Germinal center (tissue), 1 donor: ENCODE measurements at regions not wholly inside any gene's neighbourhood (a gene's known extent, or its start where the extent isn't known, plus 50 kb on each side); places are given as distances from the start of the nearest gene placed in this dataset.

Source experiments
- DNase-seq: peaks from one replicate; pipeline ENCODE4 v3.0.0; 2012; ENCODE audit warnings: mixed read lengths, low spot score

DNA sequence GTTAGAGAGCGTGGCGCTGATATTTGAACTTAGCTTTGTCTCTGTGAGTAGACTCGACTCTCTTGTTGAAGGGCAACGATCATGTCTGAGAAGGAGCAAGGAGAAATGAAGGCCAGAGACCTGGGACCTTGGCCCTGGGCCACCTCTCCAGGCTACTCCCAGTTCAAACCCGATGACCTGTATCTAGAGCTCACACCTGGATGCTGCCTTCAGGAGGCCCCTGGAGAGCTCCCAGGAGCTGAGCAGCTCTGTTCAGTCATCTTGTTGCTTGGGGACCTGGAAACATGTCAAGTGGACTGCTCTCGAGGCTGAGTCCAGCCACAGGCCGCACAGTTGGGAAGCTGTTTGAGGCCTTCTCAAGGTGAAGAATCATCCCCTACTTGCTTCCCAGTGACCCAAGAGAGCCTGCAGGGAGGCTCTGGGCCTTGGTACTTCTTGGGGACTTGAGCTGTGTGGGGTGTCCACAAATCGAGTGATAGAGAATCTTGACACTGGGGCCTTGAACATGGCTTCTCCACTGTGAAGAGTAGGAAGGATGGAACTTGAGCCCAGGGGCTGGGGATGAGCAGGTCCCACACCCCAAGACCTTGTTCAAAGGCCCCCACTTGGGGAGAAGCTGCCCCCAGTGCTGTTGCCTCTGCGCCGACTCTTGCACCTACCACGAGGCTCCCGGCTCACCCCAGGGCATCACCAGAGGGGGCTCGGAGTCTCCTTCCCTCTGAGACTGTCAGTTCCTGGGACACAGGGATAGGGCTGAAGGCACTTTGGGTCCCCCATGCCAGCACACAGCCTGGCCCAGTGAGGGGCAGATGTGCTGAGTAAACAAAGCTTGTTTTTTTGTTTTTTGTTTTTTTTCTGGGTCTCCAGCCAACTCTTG lies 112.1 kb downstream of the IRX5 start:
- DNase-seq = no peak

DNA sequence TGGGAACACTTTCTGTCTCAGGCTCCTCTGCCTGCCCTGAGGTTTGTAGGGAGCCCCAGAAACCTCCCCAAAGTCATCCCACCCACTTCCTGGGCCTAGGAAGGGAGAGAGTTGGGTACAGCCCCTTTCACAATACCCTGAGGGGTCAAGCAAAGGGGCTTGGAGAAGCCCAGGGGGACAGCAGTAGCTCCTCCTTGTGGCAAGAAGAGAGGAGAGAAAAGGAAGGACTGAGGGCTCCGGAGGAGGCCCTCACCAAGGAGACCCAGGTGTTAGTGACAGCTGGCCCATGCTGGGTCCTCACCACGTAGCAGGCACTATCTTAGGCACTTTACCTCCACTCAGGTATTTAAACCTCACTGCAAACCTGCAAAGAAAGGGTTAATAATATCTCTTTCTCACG lies 112.8 kb downstream of the IRX5 start:
- DNase-seq = no peak

DNA sequence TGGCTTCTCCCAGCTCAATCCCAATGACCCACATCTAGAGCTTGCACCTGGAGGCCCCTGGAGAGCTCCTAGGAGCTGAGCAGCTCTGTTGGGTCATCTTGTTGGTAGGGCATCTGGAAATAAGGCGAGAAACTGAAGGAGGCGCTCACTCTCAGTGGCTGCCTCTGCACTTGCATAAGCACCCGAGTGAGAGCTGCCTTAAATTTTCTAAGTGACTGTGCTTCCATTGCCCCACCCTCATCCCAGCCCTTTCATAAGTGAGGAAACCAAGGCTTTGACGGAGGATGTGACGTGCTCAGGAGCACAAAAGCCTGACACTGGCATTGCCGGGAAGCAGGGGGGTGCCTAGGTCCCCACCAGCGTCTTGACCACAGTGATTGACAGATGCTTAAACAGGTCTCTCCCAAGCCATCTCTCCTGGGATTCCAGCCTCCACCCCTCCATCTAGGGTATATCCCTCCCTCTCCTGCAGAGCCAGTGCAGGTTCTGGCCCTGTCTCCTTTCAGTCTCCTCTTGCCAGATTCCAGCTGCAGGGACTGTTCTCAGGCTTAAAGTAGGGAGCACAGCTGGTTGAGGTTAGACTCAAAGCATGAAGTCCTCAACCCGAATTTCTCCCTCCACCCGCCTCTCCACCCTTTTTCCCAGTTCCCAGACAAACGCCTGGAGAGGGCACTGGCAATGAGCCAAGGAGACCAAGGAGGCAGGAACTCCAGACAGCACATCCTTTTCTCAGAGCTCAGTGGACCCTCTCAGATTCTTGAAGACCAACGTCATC lies 113.7 kb downstream of the IRX5 start:
- no peak for DNase-seq

DNA sequence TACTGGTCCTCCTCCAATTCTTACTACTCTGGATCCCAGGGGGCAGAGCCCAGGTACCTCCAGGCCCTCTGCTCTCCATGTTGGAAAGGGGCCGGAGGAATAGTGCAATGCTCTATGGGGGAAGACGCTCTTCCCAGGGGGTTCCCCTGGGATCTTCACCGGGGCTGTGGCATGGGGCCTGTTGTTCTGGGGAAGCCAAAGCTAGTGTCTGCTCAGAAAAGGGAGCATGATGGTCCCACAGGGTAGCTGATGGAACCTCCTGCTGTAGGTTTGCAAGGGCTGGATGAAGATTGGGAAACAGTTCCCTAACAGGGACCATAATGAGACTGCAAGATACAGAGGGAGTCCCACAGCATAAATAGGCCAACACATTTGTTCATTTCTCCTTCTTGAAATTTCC lies 114.7 kb downstream of the IRX5 start:
- no peak for DNase-seq

DNA sequence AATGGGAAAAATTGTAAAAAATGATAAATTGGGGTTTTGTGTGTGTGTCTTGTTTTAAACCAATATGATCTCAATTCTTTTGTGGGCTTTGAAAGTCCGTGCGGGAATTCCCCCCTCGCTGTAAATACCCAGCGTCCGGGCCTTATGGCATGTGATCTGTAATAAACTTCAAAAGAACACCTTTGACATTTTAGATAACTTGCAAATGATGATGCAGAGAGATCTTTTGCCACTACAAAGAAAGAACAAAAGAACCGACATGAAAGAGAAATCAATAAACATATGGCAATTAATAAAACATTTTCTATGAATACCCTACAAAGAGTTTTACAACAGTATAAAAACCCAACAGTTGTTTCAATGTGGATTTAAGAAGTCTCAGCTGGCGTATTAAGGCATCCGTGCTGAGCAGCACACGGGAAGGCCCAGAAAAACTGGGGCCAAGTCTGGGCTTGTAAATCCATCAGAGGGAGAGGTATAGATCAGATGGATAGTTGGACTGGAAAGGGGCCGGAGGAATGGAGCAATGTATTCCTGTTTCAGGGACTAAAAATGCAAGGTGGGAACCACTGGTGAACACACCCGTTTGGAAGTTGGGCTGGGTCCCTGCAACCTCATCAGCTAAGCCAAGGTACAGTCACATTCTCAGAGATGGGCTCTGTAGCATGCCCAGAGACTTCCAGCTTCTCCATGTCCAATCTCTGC lies 115.2 kb downstream of the IRX5 start:
- DNase-seq = no peak

DNA sequence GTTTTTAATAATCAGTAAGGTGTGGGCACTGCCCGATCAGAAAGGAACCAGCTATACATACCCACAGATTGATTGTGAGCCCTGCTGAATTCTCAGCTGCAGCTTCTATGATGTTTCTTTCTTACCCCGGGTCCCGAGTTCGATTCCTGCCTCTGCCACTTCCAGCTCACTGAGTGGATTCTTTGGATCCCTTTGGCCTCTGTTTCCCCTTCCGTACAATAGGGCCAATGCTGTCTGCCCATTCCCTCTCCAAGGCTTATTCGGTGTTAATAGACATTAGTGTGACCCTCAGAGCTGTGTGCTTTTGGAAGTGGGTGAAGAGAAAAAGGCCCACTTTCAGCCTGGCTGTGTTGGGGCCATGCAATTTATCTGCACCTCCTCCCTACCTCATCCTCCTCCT lies 115.8 kb downstream of the IRX5 start:
- DNase-seq = no peak

DNA sequence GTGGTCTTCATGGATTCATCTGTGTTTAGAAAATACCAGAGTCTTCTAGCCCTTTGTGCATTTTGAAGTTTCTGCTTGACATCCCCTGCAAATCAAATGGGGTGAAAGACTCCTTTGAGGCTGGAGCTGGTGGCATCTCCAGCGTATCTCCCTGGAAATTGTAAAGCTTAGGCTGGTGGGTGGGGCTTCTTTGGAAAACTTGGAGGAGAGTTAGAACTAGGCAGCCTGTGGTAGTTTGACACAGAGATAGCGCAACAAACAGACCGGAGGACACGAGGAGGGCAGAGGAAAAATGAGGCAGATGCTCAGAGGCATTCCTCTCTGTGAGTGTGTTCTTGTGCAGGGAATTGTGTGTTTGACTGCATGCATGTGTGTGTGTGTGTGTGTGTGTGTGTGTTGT lies 116.3 kb downstream of the IRX5 start:
- no peak for DNase-seq

DNA sequence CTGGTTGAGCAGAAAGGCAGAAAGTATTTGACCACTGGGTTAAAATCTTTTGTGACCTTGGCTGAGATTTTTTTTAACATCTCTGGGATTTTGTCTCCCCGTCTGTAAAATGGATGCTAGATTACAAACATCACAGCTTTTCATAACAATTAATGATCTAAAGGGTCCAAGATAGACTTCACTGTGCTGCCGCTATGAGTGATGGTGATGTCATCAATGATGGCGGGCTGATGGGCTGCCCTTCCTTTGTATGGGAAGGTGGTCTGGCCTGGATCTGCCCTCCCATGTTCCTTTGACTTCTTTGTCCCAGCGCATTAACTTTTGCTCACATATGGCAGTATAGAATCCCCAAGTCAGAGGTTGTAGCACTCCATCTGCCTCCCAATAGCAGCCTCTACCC lies 116.7 kb downstream of the IRX5 start:
- no peak for DNase-seq

DNA sequence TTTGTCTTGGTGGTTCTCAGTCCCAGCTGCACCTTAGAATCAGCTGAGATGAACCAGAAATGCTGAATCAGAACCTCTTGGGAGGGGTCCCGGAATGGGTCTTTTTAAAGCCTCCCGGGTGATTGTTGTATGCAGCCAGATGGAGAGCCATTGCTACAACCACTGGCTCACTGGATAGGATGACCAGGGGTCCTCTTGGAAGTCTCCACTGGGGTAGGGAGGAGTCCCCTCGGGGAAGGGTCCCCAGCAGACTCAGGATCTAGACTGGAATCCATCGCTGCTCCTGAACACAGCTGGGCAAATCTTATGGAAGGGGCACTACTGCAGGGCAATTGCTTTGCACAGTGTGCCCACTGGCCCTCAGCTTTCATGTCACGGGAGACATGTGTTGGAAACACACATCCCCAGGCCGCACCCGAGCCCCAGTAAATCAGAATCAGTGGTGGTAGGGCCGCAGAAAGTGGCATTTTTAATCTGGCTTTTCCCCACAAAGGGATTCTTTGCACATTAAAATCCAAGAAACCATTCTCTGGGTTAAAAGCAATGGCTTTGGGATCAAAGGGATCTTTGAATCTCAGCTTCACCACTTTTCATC lies 117.3 kb downstream of the IRX5 start:
- DNase-seq = no peak

DNA sequence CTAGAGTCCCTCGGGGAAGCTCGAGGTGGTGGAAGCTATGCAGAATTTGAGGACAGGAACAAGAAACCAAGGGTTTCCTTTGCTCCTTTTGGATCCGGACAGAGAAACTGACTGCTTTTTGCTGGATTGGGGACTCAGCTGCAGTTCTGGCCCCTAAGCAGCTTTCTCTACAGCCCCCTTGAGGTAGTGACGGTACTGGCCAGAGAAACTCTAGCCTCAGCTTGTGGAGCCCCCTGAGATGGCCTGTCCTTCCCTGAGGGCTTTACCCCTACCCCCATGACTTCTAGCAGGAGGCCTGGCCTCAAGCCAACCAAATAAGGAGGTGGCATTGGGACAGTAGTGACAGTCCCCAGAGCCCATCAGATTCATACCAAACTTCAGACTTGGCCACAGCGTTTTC lies 118.1 kb downstream of the IRX5 start:
- no peak for DNase-seq

DNA sequence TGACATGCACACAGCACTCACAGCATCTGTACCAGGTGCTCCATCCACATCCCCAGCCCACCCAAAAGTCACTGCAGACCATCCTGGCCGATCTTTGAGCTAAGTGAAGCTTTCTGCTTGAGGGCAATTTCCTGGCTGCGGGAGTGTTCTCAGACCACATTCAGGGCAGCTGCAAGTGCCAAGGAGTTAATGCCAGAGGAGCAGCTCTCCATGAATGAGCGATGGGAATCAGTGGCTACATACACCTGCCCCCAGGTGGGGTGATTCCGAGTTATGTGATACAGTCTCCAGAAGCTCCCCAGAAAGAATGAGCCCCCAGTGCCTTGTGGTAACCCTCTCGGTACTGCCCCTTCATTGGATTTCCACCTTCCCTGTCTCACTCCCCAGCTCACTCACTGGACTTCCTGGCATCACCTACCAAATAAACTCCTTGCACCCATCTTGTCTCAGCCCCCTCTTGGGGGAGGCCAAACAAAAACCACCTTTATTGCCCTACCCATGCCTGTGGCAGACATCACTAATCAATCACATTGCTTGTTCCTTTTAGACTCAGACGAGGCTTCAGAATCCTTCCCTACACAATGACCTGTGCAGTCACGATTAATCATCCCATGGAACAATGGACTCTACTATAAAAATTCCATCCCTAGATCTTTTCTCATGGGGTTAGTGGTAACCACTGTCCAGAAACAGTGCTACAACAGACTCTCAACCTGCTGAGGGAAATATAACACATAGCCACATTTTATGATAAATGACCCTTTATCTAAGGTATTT lies 121.1 kb downstream of the IRX5 start:
- DNase-seq = no peak

DNA sequence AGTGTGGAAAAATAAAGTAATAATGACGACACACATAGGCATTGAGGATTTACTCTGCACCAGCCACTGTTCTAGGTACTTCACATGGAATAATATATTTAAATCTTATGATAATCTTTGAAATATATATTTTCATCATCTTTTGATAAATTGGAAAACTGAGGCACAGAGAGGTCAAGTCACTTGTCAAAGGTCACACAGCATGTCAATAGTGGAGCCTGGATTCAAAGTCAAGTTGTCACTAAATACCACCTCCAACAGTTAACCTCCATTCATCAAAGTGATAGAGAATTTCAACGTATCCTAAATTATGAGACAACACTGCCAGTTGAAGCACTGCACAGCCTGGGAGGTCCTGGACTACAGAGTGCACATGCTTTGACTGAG lies 121.7 kb downstream of the IRX5 start:
- no peak for DNase-seq

DNA sequence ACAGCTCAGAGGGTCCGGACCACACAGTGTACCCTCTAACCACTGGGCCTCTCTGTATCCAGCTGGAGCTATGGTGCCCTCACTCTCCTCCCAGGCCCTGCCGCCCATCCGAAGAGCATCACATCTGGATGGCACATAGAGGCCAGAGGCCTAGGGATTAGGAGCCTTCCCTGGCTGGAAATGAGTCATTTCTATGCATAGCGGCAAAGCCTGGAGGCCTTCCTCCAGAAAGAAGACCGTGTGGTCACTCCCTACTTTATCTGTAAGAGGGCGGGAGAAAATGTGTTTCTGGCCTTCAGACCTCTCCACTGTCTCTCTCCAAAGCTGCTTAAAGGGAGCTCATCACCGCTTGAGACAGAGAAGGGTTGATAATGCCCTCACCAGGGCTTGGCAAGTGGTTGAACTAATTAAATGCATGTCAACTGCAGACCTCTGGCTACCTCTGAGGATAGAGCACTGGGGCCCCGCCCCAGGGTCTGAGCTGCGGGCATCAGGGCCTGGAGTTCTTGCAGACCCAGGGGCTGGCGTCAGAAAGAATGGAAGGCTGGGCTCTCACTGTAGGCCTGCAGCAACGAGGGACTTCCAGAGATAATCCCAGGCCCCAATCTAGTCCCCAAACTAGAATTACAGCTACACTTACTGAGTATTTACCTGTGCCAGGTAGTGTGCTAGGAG lies 122.2 kb downstream of the IRX5 start:
- no peak for DNase-seq

DNA sequence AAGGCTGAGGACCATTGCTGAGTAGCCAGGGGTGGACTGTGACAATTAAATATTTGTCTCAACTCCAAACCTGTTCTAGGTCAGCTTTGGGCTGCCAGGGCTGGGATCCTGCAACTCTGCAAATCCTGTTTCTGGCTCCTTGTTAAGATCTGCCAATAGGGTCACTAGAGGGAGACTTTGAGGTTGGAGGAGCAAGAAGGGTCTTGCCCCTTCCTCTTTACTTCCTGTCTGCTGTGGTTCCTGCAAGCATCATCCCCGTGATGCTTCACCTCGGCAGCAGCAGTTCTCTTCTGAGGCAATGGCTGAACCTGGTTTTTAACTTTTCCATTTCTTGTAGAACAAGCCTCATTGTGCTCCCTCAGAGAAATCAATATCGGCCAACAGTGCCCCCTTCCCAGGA lies 124.6 kb downstream of the IRX5 start:
- no peak for DNase-seq

DNA sequence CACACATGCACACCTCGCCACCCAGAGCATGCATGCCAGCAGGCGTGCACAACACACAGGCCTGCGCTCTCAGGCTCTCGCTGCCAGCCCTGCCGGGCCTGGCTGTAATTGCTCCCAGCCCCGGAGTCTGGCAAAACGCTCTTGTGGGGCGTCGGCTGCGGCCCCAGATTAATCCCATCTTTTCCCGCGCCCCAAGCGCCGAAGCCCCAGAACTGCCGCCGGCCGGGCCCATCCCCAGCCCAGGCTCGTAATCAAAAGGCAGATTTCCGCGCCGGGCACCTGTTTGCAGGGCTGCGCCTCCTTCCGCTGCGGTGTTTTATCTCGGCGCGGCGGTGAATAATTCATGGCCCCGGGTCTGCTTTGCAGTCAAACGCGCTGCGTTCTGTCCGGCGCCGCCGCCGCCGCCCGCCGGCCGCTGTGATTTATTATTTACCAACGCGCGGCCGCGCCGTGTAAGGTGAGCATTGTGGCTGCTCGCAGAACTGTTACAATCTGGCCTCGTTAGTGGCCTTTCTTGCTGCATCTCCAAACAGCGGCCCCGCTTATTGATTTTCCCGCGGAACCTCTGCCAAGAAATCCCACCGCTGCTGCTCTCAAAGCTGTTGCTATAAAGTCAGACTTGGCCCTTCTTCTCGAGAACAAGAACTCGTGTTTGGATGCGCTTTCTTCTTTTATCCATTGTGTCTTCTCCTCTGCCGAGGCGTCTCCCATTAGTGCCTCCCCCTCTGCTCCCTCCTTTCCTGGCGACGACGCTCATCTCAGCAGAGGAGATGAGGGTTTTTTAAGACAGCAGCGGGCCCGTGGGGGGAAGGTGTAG lies 126.1 kb downstream of the IRX5 start:
- DNase-seq = no peak

DNA sequence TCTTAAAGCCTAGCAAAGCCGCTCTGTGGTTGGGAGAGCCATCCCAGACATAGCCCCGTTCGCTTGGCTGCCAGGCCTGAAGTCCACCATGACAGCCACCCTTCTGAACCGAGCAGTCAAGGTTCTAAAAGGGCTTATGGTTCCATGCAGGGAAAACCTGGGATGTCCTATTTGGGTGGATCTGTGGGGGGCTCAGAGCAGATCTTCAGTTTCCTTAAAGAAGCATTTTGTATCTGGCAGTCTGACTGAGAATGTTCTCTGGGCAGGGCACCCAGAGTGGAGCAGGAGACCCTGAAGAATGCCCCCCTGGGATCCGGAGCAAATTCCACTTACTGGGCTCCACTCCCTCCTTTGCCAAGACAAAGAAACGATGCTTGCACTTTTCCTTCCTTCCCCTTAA lies 127.2 kb downstream of the IRX5 start:
- no peak for DNase-seq

DNA sequence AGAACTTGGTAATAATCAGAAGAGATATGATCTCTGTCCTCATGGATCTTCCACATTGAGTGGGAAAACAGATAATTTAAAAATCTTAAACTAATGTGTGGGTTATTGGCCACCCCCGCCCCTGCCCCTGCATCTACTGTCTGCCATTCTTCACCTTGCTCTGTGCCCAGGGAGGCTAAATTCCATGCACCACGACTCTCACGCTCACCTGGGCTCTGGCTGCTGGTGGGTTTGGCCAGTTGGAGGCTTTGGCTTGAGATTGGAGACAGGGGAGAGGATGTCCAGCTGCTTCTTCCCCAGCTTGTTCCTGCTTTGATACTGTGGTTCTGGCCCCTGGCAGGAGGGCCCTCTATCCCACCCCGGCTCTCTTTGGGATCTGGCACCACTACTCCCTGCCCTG lies 127.9 kb downstream of the IRX5 start:
- no peak for DNase-seq

DNA sequence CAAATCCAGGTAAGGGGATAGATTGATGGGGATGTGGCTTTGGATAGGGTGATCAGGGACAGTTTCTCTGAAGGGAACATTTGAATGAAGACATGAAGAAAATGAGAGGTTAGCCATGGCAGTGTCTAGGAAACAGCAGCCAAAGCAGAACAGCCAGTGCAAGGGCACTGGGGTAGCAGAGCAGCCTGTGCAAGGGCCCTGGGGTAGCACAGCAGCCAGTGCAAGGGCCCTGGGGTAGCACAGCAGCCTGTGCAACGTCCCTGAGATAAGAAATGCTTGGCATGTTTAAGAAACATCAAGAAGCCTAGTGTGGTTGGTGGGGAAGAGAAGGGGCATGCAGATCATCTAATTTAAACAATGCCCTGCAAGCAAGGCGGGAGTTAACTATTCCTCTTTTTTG lies 128.5 kb downstream of the IRX5 start:
- no peak for DNase-seq

DNA sequence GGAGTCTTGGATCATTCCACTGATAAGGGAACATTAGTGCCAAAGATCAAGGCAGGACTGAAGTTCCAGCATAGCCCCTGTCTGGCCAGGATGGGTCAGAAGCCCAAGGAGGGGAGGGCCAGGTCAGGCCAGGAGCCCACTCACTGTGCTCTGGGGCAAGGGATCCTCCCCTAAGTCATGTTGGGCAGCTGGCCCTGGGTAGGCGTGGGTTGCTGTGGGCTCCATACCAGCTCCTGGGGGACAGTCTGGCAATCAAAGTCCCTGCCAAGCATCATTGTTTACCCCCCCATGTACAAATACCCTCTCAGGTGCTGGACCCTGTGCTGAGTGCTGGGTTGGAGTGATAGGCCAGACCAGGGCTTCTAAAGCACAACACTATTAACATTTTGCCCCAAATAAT lies 130.5 kb downstream of the IRX5 start:
- no peak for DNase-seq

DNA sequence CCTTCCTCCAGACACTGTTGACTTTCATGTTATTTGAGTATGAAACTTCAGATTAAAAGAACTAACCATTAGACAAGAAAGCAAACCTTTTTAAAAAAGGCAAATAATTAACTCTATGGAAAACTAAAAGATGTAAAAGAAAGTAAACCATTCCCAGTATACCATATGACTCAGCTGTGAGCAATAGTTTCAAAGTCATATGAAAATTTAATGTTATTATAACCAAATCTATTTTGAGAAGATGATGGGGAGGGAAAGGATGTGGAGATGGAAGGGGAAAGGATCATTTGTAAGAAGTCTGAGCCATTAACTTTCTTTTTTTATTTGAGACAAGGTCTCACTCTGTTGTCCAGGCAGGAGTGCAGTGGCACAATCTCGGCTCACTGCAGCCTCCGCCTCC lies 131.8 kb downstream of the IRX5 start:
- no peak for DNase-seq
